Keratinocyte (primary cell): ENCODE measurements at regions not wholly inside any gene's neighbourhood (a gene's known extent, or its start where the extent isn't known, plus 50 kb on each side); places are given as distances from the start of the nearest gene placed in this dataset.

Source experiments
- DNase-seq: peaks from one replicate; pipeline ENCODE4 v3.0.0-alpha.2; 2011; ENCODE audit warnings: low read depth, missing footprints, low spot score
- FAIRE-seq: peaks from 2 replicates; lab custom pipeline; 2011; peaks lifted over from hg19 to GRCh38; lab: Jason Lieb, UNC
- H2AFZ ChIP-seq: 2 replicates; pipeline ENCODE4 v1.6.0; 2012; ENCODE audit warnings: low read length, control low read depth, inconsistent platforms; ENCODE audit not compliant: control insufficient read depth
- H3K27ac ChIP-seq: 2 replicates; pipeline ENCODE4 v1.5.1; 2011; ENCODE audit warnings: low read length; ENCODE audit not compliant: control insufficient read depth, insufficient read depth
- H3K27me3 ChIP-seq: 3 replicates; pipeline ENCODE4 v1.6.0; 2011; ENCODE audit warnings: low read length; ENCODE audit not compliant: control insufficient read depth, insufficient read depth; ENCODE audit errors: extremely low read depth
- H3K36me3 ChIP-seq, 2 experiments: 2 replicates in 1 of 2; 3 replicates in 1 of 2; pipeline ENCODE4 v1.5.1; 2011; ENCODE audit warnings: low read length in 2 of 2, mild to moderate bottlenecking in 1 of 2; ENCODE audit not compliant: control insufficient read depth in 2 of 2, insufficient read depth in 2 of 2; ENCODE audit errors: extremely low read depth in 1 of 2
- H3K4me1 ChIP-seq: 3 replicates; pipeline ENCODE4 v1.5.1; 2011; ENCODE audit warnings: low read length; ENCODE audit not compliant: control insufficient read depth, insufficient read depth; ENCODE audit errors: extremely low read depth
- H3K4me2 ChIP-seq: 3 replicates; pipeline ENCODE4 v1.6.0; 2011; ENCODE audit warnings: low read depth, low read length; ENCODE audit not compliant: control insufficient read depth, insufficient read depth; ENCODE audit errors: extremely low read depth
- H3K4me3 ChIP-seq, 3 experiments: fragments of 200-600 bp in 1 of 3; sonication (generic) in 1 of 3; 2 replicates in 2 of 3; 3 replicates in 1 of 3; pipeline ENCODE4 v1.5.1; 2011 to 2016; ENCODE audit warnings: low read length in 3 of 3, mild to moderate bottlenecking in 3 of 3, control low read depth in 2 of 3, inconsistent platforms in 1 of 3, low read depth in 1 of 3, mixed read lengths in 1 of 3, mixed run types in 1 of 3, moderate library complexity in 1 of 3; ENCODE audit not compliant: control insufficient read depth in 2 of 3, insufficient read depth in 2 of 3; ENCODE audit errors: extremely low read depth in 1 of 3
- H3K79me2 ChIP-seq: 2 replicates; pipeline ENCODE4 v1.6.0; 2012; ENCODE audit warnings: low read length; ENCODE audit not compliant: control insufficient read depth, insufficient read depth
- H3K9ac ChIP-seq: 3 replicates; pipeline ENCODE4 v1.6.0; 2011; ENCODE audit warnings: low read length; ENCODE audit not compliant: control insufficient read depth, insufficient read depth; ENCODE audit errors: extremely low read depth
- H3K9me1 ChIP-seq: 3 replicates; pipeline ENCODE4 v1.6.0; 2011; ENCODE audit warnings: low read length; ENCODE audit not compliant: control insufficient read depth, insufficient read depth; ENCODE audit errors: extremely low read depth
- H3K9me3 ChIP-seq: 2 replicates; pipeline ENCODE4 v1.5.1; 2012; ENCODE audit warnings: low read depth, low read length; ENCODE audit not compliant: control insufficient read depth
- H4K20me1 ChIP-seq: 3 replicates; pipeline ENCODE4 v1.6.0; 2011; ENCODE audit warnings: low read length; ENCODE audit not compliant: control insufficient read depth, insufficient read depth; ENCODE audit errors: extremely low read depth
- EZH2 ChIP-seq: IDR thresholded peaks from one replicate; pipeline ENCODE4 v1.6.1; 2012; ENCODE audit warnings: inconsistent platforms, mild to moderate bottlenecking, low read length, moderate library complexity
- dilution Hi-C: fragments of 300-500 bp; cut with MboI; formaldehyde crosslinking; loops from one replicate; pipeline ENCODE4 v1.7.0; 2020; ENCODE audit warnings: low sequenced_read_pairs; ENCODE audit not compliant: extremely low pct_ligation_motif_present
- TF ChIP-seq, protein P1 (sequence below), 3 experiments: IDR thresholded peaks in 1 of 3; conservative IDR thresholded peaks in 1 of 3; optimal IDR thresholded peaks in 1 of 3; 2 replicates in 2 of 3; 3 replicates in 1 of 3; pipeline versions ENCODE3 to v1.5.1; 2011; ENCODE audit warnings: low read length in 3 of 3, mild to moderate bottlenecking in 3 of 3, moderate library complexity in 2 of 3, control low read depth in 1 of 3, inconsistent platforms in 1 of 3; ENCODE audit not compliant: insufficient read depth in 2 of 3; ENCODE audit errors: extremely low read depth in 1 of 3

DNA sequence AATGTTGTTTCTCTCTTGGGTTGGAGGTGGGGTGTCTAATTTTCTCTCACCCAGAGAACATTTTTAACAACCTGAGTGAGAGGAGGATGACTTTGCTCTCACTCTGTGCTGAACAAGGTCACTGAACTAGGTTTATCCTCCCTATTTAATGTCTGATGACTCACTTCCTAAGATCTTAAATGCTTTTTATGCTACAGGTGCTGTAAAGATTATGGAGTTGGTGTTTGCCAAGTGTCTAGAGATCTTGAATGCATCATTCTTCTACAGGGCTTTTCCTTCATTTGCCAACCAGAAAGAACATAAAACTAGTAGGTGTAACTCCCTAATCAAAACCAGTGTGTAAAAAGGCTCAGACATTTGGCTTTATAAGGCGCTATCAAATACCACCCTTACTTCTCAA, 350.5 kb upstream of the ETAA1 start:
- no peak for TF ChIP-seq EZH2
- TF ChIP-seq, protein P1, sequence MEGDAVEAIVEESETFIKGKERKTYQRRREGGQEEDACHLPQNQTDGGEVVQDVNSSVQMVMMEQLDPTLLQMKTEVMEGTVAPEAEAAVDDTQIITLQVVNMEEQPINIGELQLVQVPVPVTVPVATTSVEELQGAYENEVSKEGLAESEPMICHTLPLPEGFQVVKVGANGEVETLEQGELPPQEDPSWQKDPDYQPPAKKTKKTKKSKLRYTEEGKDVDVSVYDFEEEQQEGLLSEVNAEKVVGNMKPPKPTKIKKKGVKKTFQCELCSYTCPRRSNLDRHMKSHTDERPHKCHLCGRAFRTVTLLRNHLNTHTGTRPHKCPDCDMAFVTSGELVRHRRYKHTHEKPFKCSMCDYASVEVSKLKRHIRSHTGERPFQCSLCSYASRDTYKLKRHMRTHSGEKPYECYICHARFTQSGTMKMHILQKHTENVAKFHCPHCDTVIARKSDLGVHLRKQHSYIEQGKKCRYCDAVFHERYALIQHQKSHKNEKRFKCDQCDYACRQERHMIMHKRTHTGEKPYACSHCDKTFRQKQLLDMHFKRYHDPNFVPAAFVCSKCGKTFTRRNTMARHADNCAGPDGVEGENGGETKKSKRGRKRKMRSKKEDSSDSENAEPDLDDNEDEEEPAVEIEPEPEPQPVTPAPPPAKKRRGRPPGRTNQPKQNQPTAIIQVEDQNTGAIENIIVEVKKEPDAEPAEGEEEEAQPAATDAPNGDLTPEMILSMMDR (optimal IDR thresholded peaks at IDR 0.05 in 1 of 3, IDR thresholded peaks at IDR 0.05 in 1 of 3, conservative IDR thresholded peaks at IDR 0.05 in 1 of 3; ENCODE audit: extremely low read depth in 1 of 3, insufficient read depth in 2 of 3, low read length in 3 of 3): no peak
- Histone ChIP-seq H3K27ac (no peak overlapping the region), H3K79me2 (no peaks in the 10 kb centered on the region), H3K4me1 (no peaks in the 10 kb centered on the region), H3K9me3 (no peaks in the 10 kb centered on the region), H3K4me3 (no peak overlapping the region), H3K36me3 (no peaks in the 10 kb centered on the region), H4K20me1 (no peaks in the 10 kb centered on the region), H3K9ac (no peak overlapping the region), H3K4me2 (no peak overlapping the region), H3K9me1 (no peaks in the 10 kb centered on the region), H3K27me3 (no peaks in the 10 kb centered on the region), H2AFZ (no peak overlapping the region)
- DNase-seq (no peak), FAIRE-seq (peak; percentile 39)
- dilution Hi-C loops: no loop called here

DNA sequence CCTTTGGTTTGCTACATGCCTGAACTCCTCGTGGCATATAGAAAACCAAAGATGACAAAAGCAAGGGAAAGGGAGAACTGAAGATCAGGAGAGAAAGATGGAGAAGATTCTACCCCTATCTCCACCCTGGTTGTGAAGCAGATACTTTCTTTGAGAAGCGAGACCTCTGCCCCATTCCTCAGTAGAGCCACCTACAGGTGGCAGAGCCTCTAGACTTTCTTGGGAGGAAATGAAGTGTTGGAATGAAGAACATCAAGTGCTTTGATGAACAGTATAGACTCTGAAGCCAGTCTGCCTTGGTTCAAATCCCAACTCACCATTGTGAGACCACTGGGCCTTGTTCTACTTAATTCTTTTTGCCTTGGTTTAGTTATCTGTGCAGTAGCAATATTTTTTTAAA, 348.8 kb upstream of the ETAA1 start:
- no peaks in the 10 kb centered on the region for H4K20me1 ChIP-seq
- H3K9ac ChIP-seq: no peak overlapping the region
- H3K4me3 ChIP-seq: no peak overlapping the region
- no peak overlapping the region for H3K4me2 ChIP-seq
- H3K36me3 ChIP-seq: no peaks in the 10 kb centered on the region
- FAIRE-seq: no peak
- dilution Hi-C loops: no loop called here
- H3K4me1 ChIP-seq: no peaks in the 10 kb centered on the region
- H3K9me1 ChIP-seq: no peaks in the 10 kb centered on the region
- no peak overlapping the region for H3K27ac ChIP-seq
- TF ChIP-seq EZH2: no peak
- TF ChIP-seq, protein P1 (optimal IDR thresholded peaks at IDR 0.05 in 1 of 3, IDR thresholded peaks at IDR 0.05 in 1 of 3, conservative IDR thresholded peaks at IDR 0.05 in 1 of 3; ENCODE audit: extremely low read depth in 1 of 3, insufficient read depth in 2 of 3, low read length in 3 of 3): peak in 1 of 3 experiments; percentile 8
- H3K27me3 ChIP-seq: no peaks in the 10 kb centered on the region
- DNase-seq: no peak
- no peak overlapping the region for H2AFZ ChIP-seq
- H3K9me3 ChIP-seq: no peaks in the 10 kb centered on the region
- no peaks in the 10 kb centered on the region for H3K79me2 ChIP-seq
